DND-41 (cell line): ENCODE measurements at regions not wholly inside any gene's neighbourhood (a gene's known extent, or its start where the extent isn't known, plus 50 kb on each side); places are given as distances from the start of the nearest gene placed in this dataset.

Source experiments
- CTCF ChIP-seq: IDR thresholded peaks from 2 replicates; pipeline ENCODE4 v1.5.1; 2012; ENCODE audit warnings: borderline replicate concordance, low read length, moderate library complexity, mild to moderate bottlenecking; ENCODE audit not compliant: poor library complexity, severe bottlenecking; ENCODE audit errors: extremely low read depth
- EZH2 ChIP-seq: IDR thresholded peaks from 3 replicates; pipeline ENCODE4 v1.6.1; 2012; ENCODE audit warnings: borderline replicate concordance, low read depth, mild to moderate bottlenecking, moderate library complexity, low read length, inconsistent platforms; ENCODE audit not compliant: severe bottlenecking

- TF ChIP-seq CTCF = no peak
- TF ChIP-seq EZH2 = no peak
Measured at GRCh38 chr12:92389466-92389865, 243.8 kb upstream of the BTG1 start.
